ENCODE measurements at regions not wholly inside any gene's neighbourhood (a gene's known extent, or its start where the extent isn't known, plus 50 kb on each side); places are given as distances from the start of the nearest gene placed in this dataset.
"Not testable (repeated sequence)": the region's sequence is repeated elsewhere in the genome, so short reads cannot be mapped to it uniquely, and the experiment has no call there.

- not testable (repeated sequence) for DNase-seq
Observed at GRCh38 chr2:215889240-215889969, 123.9 kb downstream of the MREG start.

DNA sequence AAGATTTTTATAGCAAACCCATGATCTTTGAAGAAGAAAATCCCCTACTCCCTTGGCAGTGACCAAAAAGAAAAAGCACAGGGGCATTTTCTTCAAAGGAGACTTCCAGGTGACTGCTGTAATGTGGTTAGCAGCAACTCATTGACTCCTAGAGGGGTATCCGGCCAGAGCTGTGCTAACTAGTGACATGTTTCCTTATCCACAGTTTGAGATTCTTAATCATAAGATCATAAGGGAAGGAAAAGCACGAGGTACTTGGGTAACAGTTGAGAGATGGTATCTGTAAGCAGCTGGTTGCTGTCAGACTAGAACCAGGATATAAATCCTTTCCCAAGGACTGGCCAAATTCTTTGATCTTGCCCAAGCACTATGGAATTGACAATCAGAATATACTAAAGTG is 124.7 kb downstream of the MREG start:
- no peak for DNase-seq

GRCh38 chr2:215887303-215887702 is 126.0 kb downstream of the MREG start:
- no peak for DNase-seq

DNA sequence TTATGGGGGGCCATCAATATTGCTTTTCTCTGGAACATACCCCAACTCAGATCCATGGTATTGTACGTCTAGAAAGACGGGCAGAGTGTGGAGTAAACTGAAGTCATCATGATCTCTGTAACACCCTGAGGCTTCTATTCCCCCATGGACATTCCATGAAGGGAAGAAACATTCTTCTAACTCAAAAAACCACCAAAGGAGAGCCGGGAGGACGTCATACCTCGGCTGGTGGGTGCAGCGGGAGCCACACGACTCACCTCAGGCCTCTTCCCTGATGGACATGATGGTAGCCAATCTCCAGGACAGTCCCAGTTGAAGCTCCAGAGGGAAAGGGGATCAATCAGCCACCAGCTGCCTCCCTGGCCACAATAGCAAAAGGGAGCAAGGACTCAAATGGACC is 127.3 kb downstream of the MREG start:
- no peak for DNase-seq

GRCh38 chr2:215885536-215885935 is 127.8 kb downstream of the MREG start:
- no peak for DNase-seq

GRCh38 chr2:215884451-215885087 is 128.8 kb downstream of the MREG start:
- DNase-seq = no peak

DNA sequence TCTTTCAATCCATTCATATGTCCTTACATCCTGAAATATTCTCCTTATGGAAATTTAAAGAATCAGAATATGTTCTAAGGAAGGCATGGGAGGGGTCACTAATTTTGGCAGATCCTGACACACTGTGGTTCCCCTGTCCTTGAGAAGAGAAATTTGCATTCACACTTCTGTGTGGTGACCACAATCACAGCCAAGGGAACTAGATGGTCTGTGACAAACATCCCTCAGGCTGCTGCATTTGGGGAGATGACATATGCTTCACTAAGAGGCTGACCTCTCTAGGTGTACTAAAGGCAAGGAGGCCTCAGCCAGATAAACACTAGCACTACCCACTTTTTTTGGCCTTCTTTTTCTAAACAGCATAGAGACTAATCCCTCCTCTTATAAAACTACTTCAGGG is 129.6 kb downstream of the MREG start:
- no peak for DNase-seq

DNA sequence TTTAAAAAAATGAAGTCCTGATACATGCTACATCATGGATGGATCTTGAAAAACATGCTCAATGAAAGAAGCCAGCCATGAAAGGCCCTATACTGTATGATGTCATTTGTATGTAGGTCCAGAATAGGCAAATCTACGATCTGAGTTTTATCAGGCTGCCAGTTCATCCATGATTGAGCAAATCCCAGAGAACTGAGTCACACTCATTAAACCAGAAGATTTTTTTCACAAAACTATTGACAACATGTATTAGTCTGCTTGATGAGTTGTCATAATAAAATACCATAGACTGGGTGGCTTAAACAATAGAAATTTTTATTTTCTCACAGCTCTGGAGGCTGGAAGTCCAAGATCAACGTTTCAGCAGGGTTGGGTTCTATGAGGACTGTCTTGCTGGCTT is 130.7 kb downstream of the MREG start:
- DNase-seq = no peak

DNA sequence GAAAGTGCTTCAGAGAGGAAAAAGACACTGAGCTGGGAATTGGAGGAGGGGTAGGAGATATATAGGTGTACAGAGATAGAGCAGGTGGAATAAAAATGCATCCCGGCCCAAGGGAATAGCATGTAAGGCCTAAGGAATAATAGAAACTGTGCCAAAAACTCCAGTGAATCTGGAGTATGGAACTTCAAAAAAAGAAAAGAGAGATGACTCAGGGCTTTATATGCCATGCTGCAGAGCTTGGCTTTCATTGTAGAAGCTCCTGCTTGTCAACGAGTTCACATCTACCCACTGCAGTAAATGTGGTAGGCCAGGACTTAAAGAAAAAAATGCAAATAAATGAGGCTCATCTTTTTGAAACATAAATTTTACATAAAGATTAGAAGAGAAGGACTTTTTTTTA is 131.8 kb downstream of the MREG start:
- no peak for DNase-seq

- no peak for DNase-seq
Observed at GRCh38 chr2:215880970-215881369, 132.4 kb downstream of the MREG start.

GRCh38 chr2:215879977-215880940 is 133.1 kb downstream of the MREG start:
- DNase-seq = no peak

DNA sequence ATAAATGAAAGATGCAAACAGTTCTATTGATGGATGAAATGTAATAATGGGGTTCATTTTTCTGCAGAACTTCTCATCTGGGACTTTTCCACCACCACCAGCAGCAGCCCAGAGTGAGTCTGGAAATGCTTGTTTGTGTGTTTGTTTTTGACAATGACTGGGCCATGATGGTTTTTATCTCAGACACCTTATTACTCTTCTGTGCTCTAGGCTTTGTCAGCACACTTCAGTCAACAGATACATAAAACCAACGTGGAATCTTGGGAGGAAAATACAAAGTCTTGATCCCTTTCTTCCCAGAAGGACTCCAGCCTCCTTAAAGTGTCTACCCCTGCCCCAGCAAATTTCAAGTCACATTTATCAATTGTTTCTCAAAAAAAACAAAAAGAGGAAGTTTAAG is 134.0 kb downstream of the MREG start:
- no peak for DNase-seq

DNA sequence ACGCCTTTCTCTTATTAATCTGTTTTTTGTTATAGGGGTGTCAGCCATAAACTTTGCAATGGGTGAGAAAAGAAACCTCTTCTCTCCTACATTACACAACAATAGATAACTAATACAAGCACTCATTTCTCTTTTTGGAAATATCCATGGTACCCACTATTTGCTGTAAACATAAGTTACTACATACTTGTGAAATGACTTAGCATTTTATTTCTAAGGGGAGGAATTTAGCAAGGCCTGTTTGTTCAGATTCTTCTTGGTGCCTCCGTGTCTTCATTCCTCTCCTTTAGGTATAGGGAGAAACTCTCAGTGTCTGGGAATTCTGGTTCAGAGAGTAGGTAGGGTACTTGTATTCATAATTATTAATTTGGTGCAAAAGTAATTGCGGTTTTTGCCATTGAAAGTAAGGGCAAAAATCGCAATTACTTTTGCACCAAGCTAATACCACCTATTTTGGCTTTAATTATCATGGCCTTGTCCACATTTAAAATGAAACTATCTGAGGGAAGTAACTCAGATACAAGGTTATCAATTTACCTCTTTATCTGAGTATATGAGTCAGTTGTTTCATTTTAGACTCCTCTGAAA is 134.8 kb downstream of the MREG start:
- DNase-seq = no peak

DNA sequence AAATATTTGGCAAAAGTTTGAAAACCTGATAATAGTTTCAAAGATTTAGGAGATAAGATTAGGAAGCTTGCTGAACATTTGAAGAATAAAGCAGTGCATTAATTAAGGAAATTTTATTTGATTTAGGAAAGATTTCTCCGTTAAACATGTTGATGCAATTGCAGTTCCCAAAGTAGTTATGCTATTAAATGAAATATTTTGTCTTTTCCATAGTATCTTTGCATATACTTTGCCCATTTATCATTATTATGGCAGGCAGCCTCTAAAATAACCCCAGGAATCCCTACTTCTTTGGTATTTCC is 136.5 kb downstream of the MREG start:
- no peak for DNase-seq

DNA sequence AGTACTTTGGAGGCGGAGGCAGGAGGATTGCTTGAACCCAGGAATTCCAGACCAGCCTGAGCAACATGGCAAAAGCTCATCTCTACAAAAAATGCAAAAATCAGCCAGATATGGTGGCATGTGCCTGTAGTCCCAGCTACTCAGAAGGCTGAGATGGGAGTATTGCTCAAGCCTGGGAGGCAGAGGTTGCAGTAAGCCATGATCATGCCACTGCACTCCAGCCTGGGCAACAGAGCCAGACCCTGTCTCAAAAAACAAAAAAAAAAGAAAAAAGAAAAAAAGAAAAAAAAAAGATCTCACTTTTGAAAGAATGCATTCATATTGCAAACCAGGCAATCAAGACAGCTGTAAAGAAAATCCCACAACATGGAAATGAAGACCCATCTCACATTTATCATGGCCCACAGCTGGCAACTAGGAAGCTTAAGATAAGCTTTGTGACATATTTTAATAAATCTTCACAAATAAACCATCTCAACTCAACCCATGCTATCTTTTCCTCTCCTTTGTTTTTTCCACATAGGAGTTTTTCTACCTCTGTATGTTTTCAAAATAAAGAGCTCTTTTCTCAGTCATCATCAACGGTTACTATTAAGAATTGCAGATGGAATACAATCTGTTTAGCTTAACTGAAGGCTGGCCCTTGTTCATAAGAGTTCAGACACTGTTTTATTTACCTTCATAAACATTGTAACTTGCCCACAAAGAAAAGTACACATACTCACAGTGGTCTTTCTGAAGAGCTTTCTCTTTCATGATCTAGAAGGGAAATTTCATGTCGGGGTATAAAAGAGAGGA is 137.0 kb downstream of the MREG start:
- DNase-seq = no peak

DNA sequence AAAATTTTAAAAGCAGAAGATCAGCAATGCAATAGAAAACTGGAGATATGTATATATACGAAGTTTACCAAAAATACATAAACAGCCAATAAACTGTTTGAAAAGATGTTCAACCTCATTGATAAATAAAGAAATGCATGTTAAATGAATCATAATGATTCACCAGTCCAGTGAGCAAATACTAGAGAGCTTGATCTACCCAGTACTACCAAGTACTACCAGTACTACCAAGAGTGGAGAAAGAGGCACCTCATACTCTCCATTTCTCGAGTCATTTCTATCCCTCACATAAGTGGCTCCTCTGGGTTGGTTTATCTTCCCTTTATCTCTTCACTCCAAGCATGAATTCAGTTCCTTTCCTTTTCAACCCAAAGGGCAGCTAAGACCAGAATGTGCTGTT is 138.9 kb downstream of the MREG start:
- DNase-seq = no peak

DNA sequence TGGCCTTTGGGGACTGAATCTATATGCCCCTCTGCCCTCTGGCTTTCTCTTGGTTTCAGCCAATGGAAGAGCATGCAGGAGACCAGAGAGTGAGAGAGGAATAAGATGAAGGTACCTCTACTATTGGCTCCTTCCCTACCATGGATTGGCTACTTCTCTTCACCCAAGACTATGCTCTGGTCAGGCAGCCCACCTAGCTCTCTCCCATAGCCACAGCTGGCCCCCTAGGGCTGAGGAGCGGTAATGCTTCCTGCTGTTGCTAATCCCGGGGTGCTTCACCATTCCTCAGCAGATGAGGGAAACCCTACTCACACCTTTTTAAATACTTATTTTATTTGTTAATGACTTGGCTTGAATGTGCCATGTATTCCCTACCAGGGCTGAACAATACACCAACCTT is 142.4 kb downstream of the MREG start:
- no peak for DNase-seq

DNA sequence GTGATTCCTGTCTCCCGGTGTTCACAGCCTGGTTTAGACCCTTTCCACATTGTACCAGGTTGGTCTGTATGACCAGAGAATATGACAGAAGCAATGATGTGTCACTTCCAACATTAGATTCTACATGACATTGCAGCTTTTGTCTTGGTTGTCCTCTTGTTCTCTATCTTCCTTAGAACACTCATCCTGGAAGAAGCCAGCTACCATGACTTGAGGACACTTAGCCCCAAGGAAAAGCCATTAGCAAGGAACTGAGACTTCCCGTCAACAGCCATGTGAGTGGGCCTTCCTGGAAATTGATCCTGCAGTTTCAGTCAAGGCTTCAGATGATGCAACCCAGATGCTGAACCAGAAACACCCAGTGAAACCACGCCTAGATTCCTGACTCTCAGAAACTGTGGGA is 143.3 kb downstream of the MREG start:
- no peak for DNase-seq

DNA sequence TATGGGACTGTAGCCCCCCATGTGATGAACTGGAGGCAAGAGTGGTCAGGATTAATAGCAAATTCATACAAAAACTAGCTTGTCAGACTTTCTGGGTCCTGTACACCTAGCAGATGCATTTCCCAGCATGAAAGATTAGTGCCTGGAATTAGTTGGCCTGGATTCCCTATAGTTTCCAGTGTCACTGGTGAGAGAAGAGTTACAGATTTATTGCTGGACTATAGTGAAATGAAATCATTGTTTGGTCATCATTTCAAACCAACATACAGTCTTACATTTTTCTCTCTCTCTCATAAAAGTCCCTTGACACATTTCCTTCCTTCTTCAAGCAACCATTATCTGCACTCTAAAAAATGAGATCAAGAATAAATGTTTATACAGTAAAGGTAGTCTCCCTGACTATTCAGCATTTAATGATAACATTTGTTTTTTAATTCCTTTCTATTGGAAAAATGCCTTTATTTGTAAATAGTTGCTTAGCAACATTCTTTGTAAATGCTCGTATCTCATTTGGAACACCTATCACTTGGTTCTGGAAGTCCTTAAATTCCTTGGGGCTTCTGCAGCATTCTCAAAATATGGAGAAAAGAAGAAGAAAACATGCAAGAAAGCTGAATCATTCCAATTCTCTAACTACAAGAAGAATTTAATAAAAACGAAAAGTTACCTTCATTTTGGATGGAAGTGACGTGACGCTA is 144.4 kb downstream of the MREG start:
- DNase-seq = no peak

- DNase-seq = no peak
Observed at GRCh38 chr2:215866606-215867005, 146.7 kb downstream of the MREG start.

DNA sequence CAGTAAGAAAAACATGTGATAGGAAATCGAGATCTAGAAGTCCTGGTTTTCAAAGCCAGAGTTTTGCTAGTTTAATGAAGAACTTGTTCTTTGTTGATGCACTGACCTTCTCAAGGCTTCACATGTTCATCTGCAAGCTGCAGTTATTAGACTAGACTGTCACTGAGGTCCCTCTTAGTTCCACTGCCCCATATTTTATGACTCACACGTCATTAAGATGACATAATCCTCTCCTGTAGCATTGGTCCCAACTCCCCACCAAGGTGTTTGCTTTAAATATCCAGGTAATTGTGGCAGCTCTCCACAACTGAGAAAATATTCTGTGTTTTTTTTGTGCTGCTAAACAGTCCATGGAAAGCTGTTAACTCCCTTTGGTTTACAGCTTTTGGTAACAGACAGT is 149.7 kb downstream of the MREG start:
- no peak for DNase-seq

Data from hypothalamus (tissue), 51 donors.